Amygdala (tissue), 56 donors: ENCODE measurements at regions not wholly inside any gene's neighbourhood (a gene's known extent, or its start where the extent isn't known, plus 50 kb on each side); places are given as distances from the start of the nearest gene placed in this dataset.
"Not testable (repeated sequence)": the region's sequence is repeated elsewhere in the genome, so short reads cannot be mapped to it uniquely, and the experiment has no call there.

Source experiments
- DNase-seq, 56 donors: peaks; one replicate each; lab custom pipeline; 2025; lab: John Stamatoyannopoulos, UW

DNA sequence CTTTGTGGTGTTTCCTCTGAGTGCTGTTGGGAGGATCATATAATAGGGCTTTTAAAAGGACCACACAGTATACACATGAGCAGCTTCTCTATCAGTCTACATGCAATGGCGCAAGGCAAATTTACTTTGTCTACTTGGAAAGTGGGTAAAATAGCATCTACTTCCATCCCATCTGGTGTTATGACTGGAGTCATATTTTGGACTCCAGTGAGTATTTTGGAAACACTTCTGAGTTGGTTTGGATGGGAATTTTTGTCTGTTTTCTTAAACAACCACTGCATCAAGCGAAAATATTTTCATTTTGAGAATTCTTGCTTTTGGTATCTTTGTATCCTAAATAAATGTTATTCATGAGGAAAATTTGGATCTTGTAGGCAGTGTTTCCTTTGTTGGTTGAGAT is 220.8 kb downstream of the NMUR2 start:
- no peak for DNase-seq

DNA sequence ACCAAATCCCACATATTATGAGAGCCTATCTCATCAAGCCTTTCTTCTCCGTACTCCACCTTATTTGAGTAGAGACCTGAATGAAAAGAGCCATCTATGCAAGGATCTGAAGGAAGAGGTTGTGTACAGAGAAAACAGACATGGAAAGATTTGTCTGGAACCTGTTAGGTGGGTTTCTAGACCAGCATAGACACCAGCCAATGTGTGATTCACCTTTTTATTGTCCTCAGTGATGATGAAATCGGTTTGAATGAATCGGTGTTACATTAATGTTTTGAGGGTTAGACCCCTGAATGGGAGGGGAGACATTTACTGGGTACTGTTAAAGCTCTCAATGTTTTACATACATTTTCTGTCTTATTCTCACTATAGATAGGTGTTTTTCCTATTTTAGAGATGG is 223.6 kb downstream of the NMUR2 start:
- DNase-seq: no peak

- no peak for DNase-seq
Measured at GRCh38 chr5:152178350-152178699, 226.8 kb downstream of the NMUR2 start.

DNA sequence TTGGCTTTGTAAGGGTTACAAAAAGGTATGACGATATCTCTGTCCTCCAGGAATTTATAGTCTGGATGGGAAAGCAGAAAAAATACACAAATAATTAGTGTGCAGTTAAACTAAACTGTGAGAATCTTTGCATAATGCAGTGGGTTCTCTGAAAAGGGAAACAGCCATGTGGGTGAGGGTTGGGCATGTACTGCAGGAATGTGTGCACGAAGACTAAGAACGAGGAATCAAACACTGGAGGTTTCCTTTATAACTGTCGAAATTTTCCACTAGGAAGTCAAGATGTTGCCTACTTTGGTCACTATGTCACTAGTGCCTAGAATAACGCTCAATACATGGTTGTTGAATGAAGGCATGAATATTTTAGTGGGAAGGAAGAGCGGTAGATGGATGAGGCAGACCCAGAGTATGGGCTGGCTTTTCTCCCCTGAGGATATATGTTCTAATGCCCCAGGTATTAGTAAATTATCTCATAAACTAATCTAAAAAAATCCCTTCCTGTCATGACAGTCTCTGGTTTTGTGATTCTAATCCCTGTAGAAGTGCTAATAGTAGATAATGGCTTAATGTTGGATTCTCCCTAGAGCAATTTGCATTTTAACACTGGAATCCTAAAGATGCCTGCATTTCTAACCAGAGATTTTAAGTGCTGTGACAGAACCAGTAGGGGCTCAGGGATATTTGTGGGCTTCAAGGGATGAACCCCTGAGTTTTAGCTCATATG is 227.3 kb downstream of the NMUR2 start:
- DNase-seq: no peak

- no peak for DNase-seq
Measured at GRCh38 chr5:152171888-152172287, 233.2 kb downstream of the NMUR2 start.

DNA sequence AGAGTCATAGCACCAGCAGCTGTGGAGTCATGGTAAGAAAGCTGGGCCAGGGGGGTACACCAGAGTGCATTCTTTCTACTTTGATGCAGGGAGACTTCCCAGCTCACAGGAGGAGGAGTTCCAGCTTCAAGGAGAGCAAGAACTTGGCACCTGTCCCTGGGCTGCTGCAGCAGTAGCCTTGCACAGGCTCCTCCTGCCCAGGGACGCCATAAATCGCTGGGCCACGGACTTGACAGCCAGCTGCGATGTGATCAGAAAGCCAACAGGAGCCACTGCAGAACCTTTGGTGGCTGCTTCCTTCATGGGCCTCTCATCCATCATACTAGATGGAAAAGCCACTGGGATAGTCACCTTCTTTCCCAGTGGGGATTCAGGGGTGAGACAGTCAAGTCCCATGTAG is 234.7 kb downstream of the NMUR2 start:
- DNase-seq: no peak

DNA sequence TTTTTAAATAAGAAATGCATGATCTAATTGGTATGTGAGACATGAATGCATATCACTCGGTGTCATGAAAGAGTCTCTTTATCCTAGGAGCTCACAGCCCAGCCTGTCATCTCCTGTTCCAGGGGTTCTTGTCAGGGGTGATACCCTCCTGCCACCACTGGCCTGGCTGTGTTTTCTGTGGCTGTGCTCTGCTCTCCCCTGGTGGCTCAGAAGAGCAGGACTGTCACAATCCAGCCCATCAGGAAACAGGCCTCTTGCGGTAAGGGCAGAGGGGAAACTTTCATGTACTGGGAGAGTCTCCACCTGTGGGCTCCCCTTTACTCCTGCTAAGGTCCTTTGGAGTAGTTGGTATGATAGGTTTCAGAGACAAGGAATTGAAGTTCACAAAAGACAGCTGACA is 240.2 kb upstream of the GLRA1 start:
- DNase-seq: no peak

DNA sequence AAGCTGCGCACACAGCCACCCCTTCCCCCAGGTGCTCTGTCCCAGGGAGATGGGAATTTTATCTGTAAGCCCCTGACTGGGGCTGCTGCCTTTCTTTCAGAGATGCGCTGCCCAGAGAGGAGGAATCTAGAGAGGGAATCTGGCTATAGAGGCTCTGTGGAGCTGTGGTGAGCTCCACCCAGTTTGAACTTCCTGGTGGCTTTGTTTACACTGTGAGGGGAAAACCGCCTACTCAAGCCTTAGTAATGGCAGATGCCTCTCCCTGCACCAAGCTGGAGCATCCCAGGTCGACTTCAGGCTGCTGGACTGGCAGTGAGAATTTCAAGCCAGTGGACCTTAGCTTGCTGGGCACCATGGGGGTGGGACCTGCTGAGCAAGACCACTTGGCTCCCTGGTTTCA is 235.2 kb upstream of the GLRA1 start:
- not testable (repeated sequence) for DNase-seq

GRCh38 chr5:152154452-152154851 is 229.8 kb upstream of the GLRA1 start:
- not testable (repeated sequence) for DNase-seq

- no peak for DNase-seq
Measured at GRCh38 chr5:152151940-152152339, 227.3 kb upstream of the GLRA1 start.

DNA sequence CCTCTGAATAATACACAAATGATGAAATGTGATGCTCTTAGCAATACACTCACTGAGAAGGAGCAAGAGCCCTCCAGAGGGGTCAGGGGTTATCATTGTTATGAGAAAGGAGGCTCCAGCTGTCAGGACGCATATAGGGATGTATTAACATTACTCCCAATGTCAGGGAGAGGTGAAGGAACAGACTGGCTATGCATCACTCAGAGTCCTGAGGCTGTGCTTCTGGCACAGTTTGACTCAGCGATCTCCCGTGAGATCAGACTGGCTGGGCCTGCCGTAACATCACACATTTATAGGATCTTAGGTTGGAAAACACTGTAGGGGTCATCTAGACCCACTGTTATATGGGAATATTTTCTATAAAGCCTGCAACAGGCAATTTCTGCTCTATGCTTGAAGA is 226.5 kb upstream of the GLRA1 start:
- no peak for DNase-seq

DNA sequence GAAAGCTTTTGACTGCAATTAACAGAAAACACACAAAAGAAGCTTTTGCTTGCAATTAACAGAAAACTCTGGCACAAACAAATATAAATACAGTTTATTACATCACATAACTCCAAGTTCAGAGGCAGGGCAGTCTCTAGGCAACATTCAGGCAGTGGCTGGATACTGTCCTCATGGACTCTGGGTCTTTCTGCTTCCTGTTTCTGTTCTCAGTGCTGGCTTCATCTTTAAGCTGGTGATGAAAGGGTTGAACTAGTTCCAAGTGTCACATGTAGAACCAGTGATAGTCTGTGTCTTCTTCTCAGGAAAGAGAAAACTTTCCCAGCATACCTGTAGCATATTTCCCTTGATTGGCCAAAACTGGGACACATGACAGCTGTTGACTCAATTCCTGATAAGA is 222.6 kb upstream of the GLRA1 start:
- no peak for DNase-seq

- DNase-seq: no peak
Measured at GRCh38 chr5:152146566-152146965, 221.9 kb upstream of the GLRA1 start.

DNA sequence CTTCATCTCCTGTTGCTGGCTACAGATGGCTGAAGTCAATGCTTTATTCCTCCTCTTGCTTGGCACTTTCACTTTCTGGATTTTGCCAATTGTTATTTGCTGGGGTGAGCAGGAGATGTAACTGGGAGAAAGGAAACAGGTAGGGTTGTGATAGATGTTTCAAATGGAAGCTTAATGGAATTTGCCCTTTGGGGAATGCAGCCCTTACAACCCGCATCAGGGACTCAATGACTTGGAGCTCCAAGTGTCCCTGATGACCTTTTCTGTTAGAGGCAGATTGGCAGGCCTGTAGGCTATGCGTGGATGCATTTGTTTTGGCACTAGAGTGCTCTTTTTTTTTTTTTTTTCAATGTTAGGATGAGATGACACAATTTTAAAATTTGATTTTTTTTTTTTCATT is 219.9 kb upstream of the GLRA1 start:
- DNase-seq: no peak

DNA sequence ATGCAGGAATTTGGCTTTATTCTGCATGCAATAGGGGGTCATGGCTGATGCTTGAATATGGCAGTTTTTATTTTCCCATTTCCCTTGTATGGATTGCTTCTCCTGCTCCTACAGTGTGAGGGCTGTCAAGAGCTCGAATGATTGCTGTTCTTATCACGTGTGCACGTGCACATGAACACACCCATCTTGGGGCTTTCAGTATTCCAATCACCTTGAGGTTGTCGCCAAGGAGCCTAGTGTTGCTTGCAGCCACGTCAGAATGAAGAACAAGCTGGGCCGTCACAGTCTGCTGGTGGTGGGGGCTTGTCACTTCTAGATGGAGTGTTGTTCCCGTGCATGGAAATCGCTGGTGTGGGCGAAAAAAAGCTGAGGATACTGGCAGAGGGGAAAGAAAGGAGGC is 219.4 kb upstream of the GLRA1 start:
- DNase-seq: no peak

DNA sequence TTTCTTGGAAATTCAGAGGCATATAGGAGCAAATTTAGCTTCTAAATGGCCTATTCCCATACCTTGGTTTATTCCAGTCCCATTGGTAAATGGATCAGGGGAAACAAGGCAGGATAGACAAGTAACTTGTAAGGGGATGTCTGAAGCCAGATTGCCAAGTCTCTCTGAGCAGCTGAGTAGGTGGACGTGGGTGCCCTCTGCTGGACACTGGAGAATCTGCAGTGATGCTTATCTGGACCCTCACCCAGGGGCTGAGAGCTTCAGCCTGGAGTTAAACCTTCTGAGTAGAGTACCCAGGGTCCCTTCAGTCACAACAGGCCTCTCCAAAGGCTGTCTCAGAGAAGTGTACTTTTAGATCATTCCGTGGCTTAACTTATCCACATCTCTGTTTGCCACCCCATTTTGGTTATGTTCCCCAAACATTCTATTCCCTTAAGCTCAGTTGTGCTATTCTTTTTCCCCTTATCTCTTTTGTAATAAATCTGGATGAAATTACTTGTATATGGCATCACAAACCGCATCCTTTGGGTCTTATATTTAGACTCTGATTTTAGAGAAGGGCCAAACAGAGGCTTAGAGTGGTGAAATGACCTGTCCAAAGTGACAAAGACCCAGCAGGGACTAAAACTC is 218.3 kb upstream of the GLRA1 start:
- peak in 44 of 56 donors; percentile 1 to 68 (median 13) for DNase-seq

- no peak for DNase-seq
Measured at GRCh38 chr5:152140347-152140746, 215.7 kb upstream of the GLRA1 start.

- DNase-seq: no peak
Measured at GRCh38 chr5:152137063-152137462, 212.4 kb upstream of the GLRA1 start.

DNA sequence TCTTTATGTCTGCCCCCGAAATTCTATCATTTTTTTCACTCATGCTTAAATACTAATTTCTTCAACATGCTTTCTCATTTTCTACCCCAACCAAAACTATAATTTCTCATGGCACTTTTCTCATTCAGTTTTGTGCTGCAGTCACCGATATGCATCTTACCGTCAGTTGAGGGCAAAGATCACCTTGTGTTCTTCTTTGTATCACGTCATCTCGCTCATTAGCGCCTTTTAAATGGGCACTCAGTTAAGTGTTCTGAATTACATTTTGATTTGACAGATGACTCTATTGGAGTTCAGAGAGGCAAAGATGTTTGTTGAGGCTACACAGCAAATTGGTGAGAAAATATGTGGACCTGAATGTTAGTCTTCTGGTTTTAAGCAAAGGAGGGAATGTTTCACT is 211.7 kb upstream of the GLRA1 start:
- no peak for DNase-seq

DNA sequence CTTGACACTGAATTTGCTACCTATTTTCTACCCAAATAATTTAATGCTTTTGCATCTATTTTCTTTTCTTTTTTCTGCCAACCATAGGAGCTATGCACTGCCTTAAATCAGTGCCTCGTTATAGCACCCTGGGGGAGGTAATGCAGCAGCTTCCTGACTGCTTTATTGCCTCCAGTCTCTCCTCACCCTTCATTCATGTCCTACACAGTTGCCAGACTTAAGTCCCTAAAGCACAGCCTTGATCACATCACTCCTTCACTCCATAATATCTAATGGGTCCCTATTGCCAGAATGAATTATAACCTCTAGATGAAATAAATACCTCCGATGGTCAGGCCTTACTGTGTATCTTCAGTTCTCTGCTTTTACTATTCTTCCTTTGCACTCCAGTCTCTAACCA is 211.2 kb upstream of the GLRA1 start:
- DNase-seq: no peak

DNA sequence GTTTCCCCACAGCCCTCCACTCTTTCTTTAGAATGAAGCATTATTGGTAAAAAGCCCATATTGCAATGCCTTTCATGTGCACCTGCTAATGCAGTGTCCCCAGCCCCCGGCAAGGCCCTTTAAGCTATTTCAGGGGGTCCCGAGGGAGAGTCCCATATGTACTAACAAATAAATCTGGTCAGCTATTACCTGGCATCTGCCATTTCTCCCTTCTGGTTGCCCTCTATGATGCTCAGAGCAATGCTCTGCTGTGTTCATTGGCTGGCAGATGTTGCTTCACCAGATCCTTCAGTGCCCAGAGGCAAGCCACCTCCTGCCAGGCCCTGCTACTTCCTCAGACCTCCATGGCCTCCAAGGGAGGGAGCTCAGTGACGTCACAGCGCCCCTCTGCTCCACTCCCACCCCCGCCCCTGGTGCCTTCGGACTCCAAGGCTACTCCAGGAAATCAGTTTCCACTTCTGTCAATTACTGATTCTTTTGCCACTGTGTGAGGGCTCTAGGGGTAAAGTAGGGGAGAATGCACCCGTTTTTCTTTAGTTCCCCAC is 201.1 kb upstream of the GLRA1 start:
- no peak for DNase-seq

GRCh38 chr5:152124409-152125041 is 199.9 kb upstream of the GLRA1 start:
- DNase-seq: no peak
